Activated T-helper 1 cell treated with anti-CD3 and anti-CD28 coated beads, Interleukin-12 subunit alpha, Interleukin-12 subunit beta, Interleukin-2, Interleukin-4 antibody, amounts not matched to agents 30 ng/mL and 10 ng/mL and 1 ng/mL, durations not matched to agents 14 hours and 24 hours and 36 hours (primary cell): ENCODE measurements at regions not wholly inside any gene's neighbourhood (a gene's known extent, or its start where the extent isn't known, plus 50 kb on each side); places are given as distances from the start of the nearest gene placed in this dataset.

Experiments used
- DNase-seq: peaks from one replicate; pipeline ENCODE4 v3.0.0; 2021; ENCODE audit warnings: low spot score
- H3K27ac Mint-ChIP-seq: one replicate; pipeline ENCODE4 v1.8.0; 2021; ENCODE audit warnings: mild to moderate bottlenecking, mixed read lengths
- H3K27me3 Mint-ChIP-seq: one replicate; pipeline ENCODE4 v1.8.0; 2022; ENCODE audit warnings: mild to moderate bottlenecking, moderate library complexity, mixed read lengths; ENCODE audit not compliant: insufficient read depth
- H3K36me3 Mint-ChIP-seq: one replicate; pipeline ENCODE4 v1.8.0; 2021; ENCODE audit warnings: low read depth, mixed read lengths
- H3K4me1 Mint-ChIP-seq: one replicate; pipeline ENCODE4 v1.8.0; 2021; ENCODE audit warnings: low read depth, mixed read lengths
- H3K4me3 Mint-ChIP-seq: one replicate; pipeline ENCODE4 v1.8.0; 2021; ENCODE audit warnings: mild to moderate bottlenecking, moderate library complexity, mixed read lengths
- H3K9me3 Mint-ChIP-seq: one replicate; pipeline ENCODE4 v1.8.0; 2021; ENCODE audit warnings: mixed read lengths
- intact Hi-C: fragments of 100-400 bp; cut with micrococcal nuclease; formaldehyde crosslinking; loops from one replicate; pipeline ENCODE4 v1.15.1; 2024

GRCh38 chr11:23554002-23554401, 693.7 kb upstream of the CCDC179 start:
- no peak overlapping the region for H3K4me3 Mint-ChIP-seq
- no peak overlapping the region for H3K27ac Mint-ChIP-seq
- H3K36me3 Mint-ChIP-seq = no peaks in the 10 kb centered on the region
- H3K9me3 Mint-ChIP-seq = no peaks in the 10 kb centered on the region
- no peaks in the 10 kb centered on the region for H3K27me3 Mint-ChIP-seq
- intact Hi-C loops = no loop called here
- DNase-seq = no peak
- no peaks in the 10 kb centered on the region for H3K4me1 Mint-ChIP-seq

- intact Hi-C loops = no loop called here
- H3K4me3 Mint-ChIP-seq = no peak overlapping the region
- no peaks in the 10 kb centered on the region for H3K9me3 Mint-ChIP-seq
- H3K4me1 Mint-ChIP-seq = no peaks in the 10 kb centered on the region
- H3K36me3 Mint-ChIP-seq = no peaks in the 10 kb centered on the region
- no peak overlapping the region for H3K27ac Mint-ChIP-seq
- no peak for DNase-seq
- no peaks in the 10 kb centered on the region for H3K27me3 Mint-ChIP-seq
Observed at GRCh38 chr11:23555085-23555484, 694.8 kb upstream of the CCDC179 start.

DNA sequence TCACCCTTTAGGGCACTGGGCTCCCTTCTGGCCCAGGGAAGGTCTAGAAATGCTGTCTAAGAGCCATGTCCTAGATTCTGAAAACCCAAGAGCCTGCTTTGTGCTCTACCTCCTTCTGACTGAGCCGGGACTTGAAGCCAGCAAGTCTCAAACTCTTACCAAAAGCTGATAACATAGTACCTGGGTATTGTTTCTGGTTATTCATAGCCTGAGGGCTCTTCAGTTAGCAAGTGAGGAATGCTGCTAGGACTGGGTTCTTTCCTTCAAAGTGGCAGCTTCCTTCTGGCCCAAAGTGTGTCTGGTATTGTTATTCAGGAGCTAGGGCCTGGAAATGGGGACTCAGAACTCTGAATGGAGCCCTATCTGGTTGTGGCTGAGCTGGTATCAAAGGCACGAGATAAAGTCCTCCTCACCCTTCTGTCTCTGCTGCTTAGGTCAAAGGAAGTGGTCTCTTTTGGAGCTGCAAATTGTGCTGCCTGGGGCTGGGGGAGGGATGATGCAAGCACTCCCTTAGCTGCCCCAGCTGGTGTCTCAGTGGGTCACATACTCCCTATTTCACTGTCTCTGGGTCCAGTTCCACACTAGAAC, 696.0 kb upstream of the CCDC179 start:
- Mint-ChIP-seq H3K27ac (no peak overlapping the region), H3K36me3 (no peaks in the 10 kb centered on the region), H3K4me3 (no peak overlapping the region), H3K9me3 (no peaks in the 10 kb centered on the region), H3K4me1 (no peaks in the 10 kb centered on the region), H3K27me3 (no peaks in the 10 kb centered on the region)
- DNase-seq = no peak
- intact Hi-C loops = no loop called here

DNA sequence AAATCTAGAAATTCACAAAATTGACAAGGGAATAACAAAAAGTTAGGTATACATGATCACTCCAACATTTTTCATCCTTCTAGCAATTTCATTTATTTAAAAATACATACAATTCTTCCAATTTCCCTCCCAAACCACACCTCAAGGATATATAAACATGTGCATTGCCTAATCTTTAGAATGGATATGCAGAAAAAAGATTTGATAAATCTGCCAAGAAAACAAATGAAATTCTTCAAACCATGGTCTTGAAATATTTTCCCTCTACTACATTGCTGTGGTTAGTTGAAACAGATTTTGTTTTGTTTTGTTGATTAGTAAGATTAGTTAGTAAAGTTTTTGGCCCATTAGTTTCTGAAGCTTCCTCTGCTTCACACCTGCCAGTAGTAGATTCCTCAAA, 703.3 kb upstream of the CCDC179 start:
- Mint-ChIP-seq H3K27me3 (no peaks in the 10 kb centered on the region), H3K9me3 (no peaks in the 10 kb centered on the region), H3K36me3 (no peaks in the 10 kb centered on the region), H3K4me3 (no peak overlapping the region), H3K27ac (no peak overlapping the region), H3K4me1 (no peaks in the 10 kb centered on the region)
- intact Hi-C loops = no loop called here
- no peak for DNase-seq

DNA sequence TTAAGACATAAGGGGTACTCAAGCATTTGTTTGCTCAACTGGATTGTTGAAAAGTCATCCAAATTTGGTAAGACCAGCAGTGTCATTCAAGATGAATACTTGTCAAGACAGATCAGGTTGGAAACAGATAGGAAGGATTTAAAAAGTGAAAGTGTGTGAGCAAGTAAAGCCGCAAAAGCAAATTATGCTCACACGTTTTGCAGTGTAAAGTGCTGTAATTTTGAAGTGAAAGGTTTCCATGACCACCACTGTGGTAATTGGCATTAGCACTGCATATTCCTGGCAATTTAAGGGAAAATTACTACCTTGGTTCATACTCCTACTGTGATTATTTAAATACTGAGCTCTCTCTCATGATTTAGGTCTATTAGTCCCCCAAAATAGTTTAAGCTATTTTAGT, 704.1 kb upstream of the CCDC179 start:
- intact Hi-C loops = no loop called here
- Mint-ChIP-seq H3K36me3 (no peaks in the 10 kb centered on the region), H3K4me1 (no peaks in the 10 kb centered on the region), H3K4me3 (no peak overlapping the region), H3K27ac (no peak overlapping the region), H3K27me3 (no peaks in the 10 kb centered on the region), H3K9me3 (no peaks in the 10 kb centered on the region)
- no peak for DNase-seq

DNA sequence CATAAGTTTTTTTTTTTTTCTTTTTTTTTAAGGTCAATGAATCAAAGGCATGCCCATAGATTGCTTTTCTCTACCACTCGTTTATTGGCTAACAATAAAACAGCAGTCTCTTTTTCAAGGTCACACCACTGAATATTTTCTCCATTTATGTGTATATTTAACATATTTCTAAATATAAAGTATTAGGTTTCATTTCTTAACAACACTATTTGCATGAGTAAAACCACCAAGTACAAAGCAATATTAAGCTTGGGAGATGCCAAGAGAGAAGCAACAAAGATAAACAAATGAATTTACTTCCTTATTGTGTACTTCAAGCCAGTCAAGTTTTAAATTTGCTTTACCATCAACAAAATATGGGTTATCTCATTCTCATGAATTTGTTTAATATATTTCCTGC, 708.9 kb upstream of the CCDC179 start:
- Mint-ChIP-seq H3K4me3 (no peak overlapping the region), H3K36me3 (no peaks in the 10 kb centered on the region), H3K27ac (no peak overlapping the region), H3K4me1 (no peaks in the 10 kb centered on the region), H3K27me3 (no peaks in the 10 kb centered on the region), H3K9me3 (no peaks in the 10 kb centered on the region)
- no peak for DNase-seq
- intact Hi-C loops = no loop called here

DNA sequence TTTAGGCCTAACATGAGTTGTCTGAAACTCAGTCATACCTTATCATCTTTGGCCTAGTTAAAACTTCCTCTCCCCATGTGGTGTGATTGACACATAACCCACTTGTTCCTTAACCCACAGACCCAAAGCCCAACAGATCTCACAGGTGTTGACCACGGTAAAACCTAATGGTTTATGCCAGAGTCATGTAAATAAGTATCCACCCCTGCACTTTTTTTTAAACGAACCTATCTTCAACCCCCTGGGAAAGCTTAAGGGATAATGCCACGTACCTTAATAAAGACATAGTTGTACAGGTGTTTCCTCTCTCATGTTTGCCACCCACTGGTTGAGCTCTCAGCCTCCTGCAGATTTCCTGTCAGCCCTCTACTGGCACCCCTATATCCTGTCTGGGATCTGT, 709.3 kb upstream of the CCDC179 start:
- no peak for DNase-seq
- no peaks in the 10 kb centered on the region for H3K36me3 Mint-ChIP-seq
- H3K9me3 Mint-ChIP-seq = no peaks in the 10 kb centered on the region
- H3K27ac Mint-ChIP-seq = no peak overlapping the region
- no peak overlapping the region for H3K4me3 Mint-ChIP-seq
- no peaks in the 10 kb centered on the region for H3K4me1 Mint-ChIP-seq
- H3K27me3 Mint-ChIP-seq = no peaks in the 10 kb centered on the region
- intact Hi-C loops = no loop called here

GRCh38 chr11:23570828-23571227, 710.6 kb upstream of the CCDC179 start:
- no peaks in the 10 kb centered on the region for H3K36me3 Mint-ChIP-seq
- intact Hi-C loops = no loop called here
- H3K9me3 Mint-ChIP-seq = no peaks in the 10 kb centered on the region
- H3K4me3 Mint-ChIP-seq = no peak overlapping the region
- H3K27ac Mint-ChIP-seq = no peak overlapping the region
- H3K27me3 Mint-ChIP-seq = no peaks in the 10 kb centered on the region
- H3K4me1 Mint-ChIP-seq = no peaks in the 10 kb centered on the region
- no peak for DNase-seq

DNA sequence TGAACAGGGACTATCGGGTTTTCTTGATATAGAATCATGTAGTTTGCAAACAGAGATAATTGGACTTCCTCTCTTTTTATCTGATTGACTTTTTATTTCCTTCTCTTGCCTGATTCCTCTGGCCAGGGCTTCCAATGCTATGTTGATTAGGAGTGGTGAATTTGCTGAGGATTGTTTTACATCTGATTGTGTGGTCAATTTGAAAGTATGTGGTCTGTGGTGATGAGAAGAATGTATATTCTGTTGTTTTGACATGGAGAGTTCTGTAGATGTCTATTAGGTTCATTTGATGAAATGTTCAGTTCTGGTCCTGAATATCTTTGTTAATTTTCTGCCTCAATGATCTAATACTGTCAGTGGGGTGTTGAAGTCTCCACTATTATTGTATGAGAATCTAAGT, 713.2 kb upstream of the CCDC179 start:
- DNase-seq = no peak
- no peaks in the 10 kb centered on the region for H3K9me3 Mint-ChIP-seq
- H3K4me3 Mint-ChIP-seq = no peak overlapping the region
- no peaks in the 10 kb centered on the region for H3K36me3 Mint-ChIP-seq
- no peaks in the 10 kb centered on the region for H3K4me1 Mint-ChIP-seq
- no peak overlapping the region for H3K27ac Mint-ChIP-seq
- no peaks in the 10 kb centered on the region for H3K27me3 Mint-ChIP-seq
- intact Hi-C loops = no loop called here

DNA sequence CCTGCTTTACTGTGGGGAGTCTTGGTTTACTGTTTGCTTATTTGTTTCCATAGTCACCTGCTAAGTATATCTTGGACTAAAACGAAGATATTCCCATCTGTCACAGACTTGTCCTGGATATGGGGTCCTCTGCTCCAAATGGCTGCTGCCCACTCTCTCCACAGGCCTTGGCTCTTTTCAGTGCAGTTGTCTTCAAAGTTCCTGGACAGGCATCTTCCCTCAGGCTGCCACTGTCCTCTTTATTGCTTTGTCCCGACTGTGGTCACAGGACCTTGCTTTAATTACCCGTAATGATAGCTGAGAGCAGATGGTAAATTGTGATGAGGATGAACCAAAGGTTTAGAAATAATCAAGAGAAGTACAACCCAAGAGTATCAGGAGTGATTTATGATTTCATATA, 713.9 kb upstream of the CCDC179 start:
- Mint-ChIP-seq H3K4me1 (no peaks in the 10 kb centered on the region), H3K27me3 (no peaks in the 10 kb centered on the region), H3K9me3 (no peaks in the 10 kb centered on the region), H3K4me3 (no peak overlapping the region), H3K36me3 (no peaks in the 10 kb centered on the region), H3K27ac (no peak overlapping the region)
- DNase-seq = no peak
- intact Hi-C loops = no loop called here

- Mint-ChIP-seq H3K27me3 (no peaks in the 10 kb centered on the region), H3K27ac (no peak overlapping the region), H3K4me1 (no peaks in the 10 kb centered on the region), H3K9me3 (no peaks in the 10 kb centered on the region), H3K36me3 (no peaks in the 10 kb centered on the region), H3K4me3 (no peak overlapping the region)
- intact Hi-C loops = no loop called here
- DNase-seq = no peak
Observed at GRCh38 chr11:23577296-23577695, 717.0 kb upstream of the CCDC179 start.

DNA sequence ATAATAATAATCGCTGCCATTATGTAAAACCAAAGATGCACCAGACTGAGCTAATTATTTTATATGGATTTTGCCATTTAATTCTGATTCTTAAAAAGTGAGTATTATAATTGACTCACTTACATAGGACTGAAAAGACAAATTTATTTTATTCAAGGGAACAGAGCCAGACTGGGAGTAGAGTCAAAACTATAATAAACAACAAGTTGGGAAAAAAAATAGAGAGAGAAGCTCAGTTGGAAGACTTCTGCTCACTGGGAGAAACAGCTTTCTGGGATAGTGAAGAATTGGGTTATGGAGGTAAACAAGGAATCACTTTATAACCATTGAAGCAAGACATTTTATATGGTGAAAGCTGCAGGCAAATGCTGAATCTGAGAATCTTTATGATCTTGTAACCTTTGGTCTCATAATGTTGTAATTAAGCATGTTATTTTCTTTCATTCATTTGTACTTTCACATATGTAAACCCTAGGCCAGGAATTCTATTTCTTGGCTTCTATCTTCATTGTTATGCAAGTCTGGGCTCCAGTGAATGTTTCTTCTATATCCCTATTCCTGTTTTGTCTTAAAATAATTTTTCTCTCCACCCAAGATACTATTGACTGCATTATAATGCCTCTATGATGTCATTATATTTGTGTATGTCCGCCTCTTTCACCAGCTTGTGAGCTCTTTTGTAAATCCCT, 725.3 kb upstream of the CCDC179 start:
- H3K27ac Mint-ChIP-seq = no peak overlapping the region
- H3K27me3 Mint-ChIP-seq = no peaks in the 10 kb centered on the region
- no peaks in the 10 kb centered on the region for H3K4me1 Mint-ChIP-seq
- intact Hi-C loops = no loop called here
- no peaks in the 10 kb centered on the region for H3K9me3 Mint-ChIP-seq
- no peak for DNase-seq
- no peaks in the 10 kb centered on the region for H3K36me3 Mint-ChIP-seq
- no peak overlapping the region for H3K4me3 Mint-ChIP-seq

GRCh38 chr11:23586173-23586572, 725.9 kb upstream of the CCDC179 start:
- H3K27ac Mint-ChIP-seq = no peak overlapping the region
- intact Hi-C loops = no loop called here
- no peak for DNase-seq
- no peaks in the 10 kb centered on the region for H3K4me1 Mint-ChIP-seq
- no peak overlapping the region for H3K4me3 Mint-ChIP-seq
- H3K9me3 Mint-ChIP-seq = no peaks in the 10 kb centered on the region
- H3K36me3 Mint-ChIP-seq = no peaks in the 10 kb centered on the region
- H3K27me3 Mint-ChIP-seq = no peaks in the 10 kb centered on the region
